Trophoblast cell (in vitro differentiated cells and primary cell): ENCODE measurements at regions not wholly inside any gene's neighbourhood (a gene's known extent, or its start where the extent isn't known, plus 50 kb on each side); places are given as distances from the start of the nearest gene placed in this dataset.

Source experiments
- DNase-seq, 2 donors: peaks; one replicate each; pipeline ENCODE4 v3.0.0-alpha.2; 2016
- H2AFZ ChIP-seq: 2 replicates; pipeline ENCODE4 v1.6.1; 2013; ENCODE audit warnings: low read length, moderate library complexity, mild to moderate bottlenecking; ENCODE audit not compliant: insufficient read depth, poor library complexity
- H2AK5ac ChIP-seq: 2 replicates; pipeline ENCODE4 v1.6.1; 2013; ENCODE audit warnings: mild to moderate bottlenecking, low read length
- H2BK120ac ChIP-seq: 2 replicates; pipeline ENCODE4 v1.6.1; 2013; ENCODE audit warnings: low read length, mild to moderate bottlenecking, moderate library complexity; ENCODE audit not compliant: insufficient read depth, poor library complexity
- H2BK12ac ChIP-seq: 2 replicates; pipeline ENCODE4 v1.6.1; 2013; ENCODE audit warnings: mild to moderate bottlenecking, low read length, moderate library complexity
- H2BK5ac ChIP-seq: 2 replicates; pipeline ENCODE4 v1.6.1; 2013; ENCODE audit warnings: low read length, low read depth, moderate library complexity, mild to moderate bottlenecking; ENCODE audit not compliant: poor library complexity
- H3K14ac ChIP-seq: 2 replicates; pipeline ENCODE4 v1.6.1; 2013; ENCODE audit warnings: mild to moderate bottlenecking, low read length
- H3K18ac ChIP-seq: 2 replicates; pipeline ENCODE4 v1.6.1; 2013; ENCODE audit warnings: mild to moderate bottlenecking, low read length
- H3K23ac ChIP-seq: 2 replicates; pipeline ENCODE4 v1.6.1; 2013; ENCODE audit warnings: low read length
- H3K27ac ChIP-seq: 2 replicates; pipeline ENCODE4 v1.5.1; 2013; ENCODE audit warnings: low read depth, mild to moderate bottlenecking, inconsistent platforms, low read length, moderate library complexity
- H3K27me3 ChIP-seq: 2 replicates; pipeline ENCODE4 v1.6.1; 2013; ENCODE audit warnings: inconsistent platforms, mild to moderate bottlenecking, low read length, moderate library complexity; ENCODE audit not compliant: insufficient read depth
- H3K36me3 ChIP-seq, 2 experiments: 1 replicate in 1 of 2; 2 replicates in 1 of 2; pipeline ENCODE4 v1.6.1; 2013; ENCODE audit warnings: low read length in 2 of 2, mild to moderate bottlenecking in 2 of 2, moderate library complexity in 1 of 2; ENCODE audit not compliant: insufficient read depth in 2 of 2, control insufficient read depth in 1 of 2
- H3K4ac ChIP-seq: 2 replicates; pipeline ENCODE4 v1.6.1; 2013; ENCODE audit warnings: low read depth, mild to moderate bottlenecking, low read length, moderate library complexity
- H3K4me1 ChIP-seq, 2 experiments: 1 replicate in 1 of 2; 2 replicates in 1 of 2; pipeline ENCODE4 v1.6.1; 2013; ENCODE audit warnings: low read length in 2 of 2, mild to moderate bottlenecking in 2 of 2, moderate library complexity in 1 of 2; ENCODE audit not compliant: insufficient read depth in 2 of 2, control insufficient read depth in 1 of 2
- H3K4me2 ChIP-seq: 2 replicates; pipeline ENCODE4 v1.6.1; 2013; ENCODE audit warnings: inconsistent platforms, mild to moderate bottlenecking, low read length, moderate library complexity
- H3K4me3 ChIP-seq: 2 replicates; pipeline ENCODE4 v1.5.1; 2013; ENCODE audit warnings: mild to moderate bottlenecking, low read depth, low read length, inconsistent platforms
- H3K79me1 ChIP-seq: one replicate; pipeline ENCODE4 v1.6.1; 2013; ENCODE audit warnings: low read length
- H3K79me2 ChIP-seq: 2 replicates; pipeline ENCODE4 v1.6.1; 2013; ENCODE audit warnings: low read length, mild to moderate bottlenecking; ENCODE audit not compliant: control insufficient read depth, insufficient read depth, poor library complexity
- H3K9ac ChIP-seq: 2 replicates; pipeline ENCODE4 v1.6.1; 2013; ENCODE audit warnings: mild to moderate bottlenecking, low read length
- H3K9me3 ChIP-seq: 2 replicates; pipeline ENCODE4 v1.6.1; 2013; ENCODE audit warnings: low read depth, mild to moderate bottlenecking, control low read depth, inconsistent platforms, low read length; ENCODE audit not compliant: insufficient read depth
- H4K12ac ChIP-seq: 2 replicates; pipeline ENCODE4 v1.6.1; 2013; ENCODE audit warnings: low read depth, mild to moderate bottlenecking, low read length, moderate library complexity
- H4K8ac ChIP-seq: 2 replicates; pipeline ENCODE4 v1.6.1; 2013; ENCODE audit warnings: low read depth, mild to moderate bottlenecking, low read length, moderate library complexity
- H4K91ac ChIP-seq: one replicate; pipeline ENCODE4 v1.6.1; 2013; ENCODE audit warnings: low read depth, mild to moderate bottlenecking, low read length, moderate library complexity
- WGBS: extraction: QIAGEN DNeasy Blood & Tissue Kit; methylation state at CpG from one replicate; pipeline ENCODE4 v1.1.7; 2013; ENCODE audit warnings: missing lambda C conversion rate; ENCODE audit not compliant: insufficient read length, insufficient coverage; ENCODE audit errors: extremely low coverage; 5-methylcytosine and 5-hydroxymethylcytosine counted together

DNA sequence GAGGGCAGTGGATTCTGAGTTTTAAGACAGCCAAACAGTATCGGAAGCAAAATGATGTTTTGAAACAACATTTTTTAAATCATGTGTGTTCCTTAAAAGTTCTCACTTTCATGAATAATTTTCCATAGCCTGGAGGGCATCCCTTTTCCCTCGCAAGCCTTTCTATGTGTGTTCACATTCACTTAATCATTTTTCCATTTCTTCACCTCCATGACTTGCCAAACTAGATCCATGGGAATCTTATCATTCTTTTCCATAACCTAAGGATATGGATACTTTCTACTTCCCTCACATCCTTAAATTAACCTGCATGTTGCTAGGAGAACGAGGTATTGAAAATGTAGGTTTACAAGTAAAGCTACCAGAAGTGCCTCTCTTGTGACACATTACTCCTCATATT lies 94.2 kb upstream of the NPVF start:
- H4K8ac ChIP-seq: no peak overlapping the region
- no peak overlapping the region for H2AFZ ChIP-seq
- no peaks in the 10 kb centered on the region for H3K27me3 ChIP-seq
- H2BK5ac ChIP-seq: no peak overlapping the region
- no peaks in the 10 kb centered on the region for H3K4me1 ChIP-seq
- no peak overlapping the region for H2BK120ac ChIP-seq
- DNase-seq: peak in 1 of 2 donors; percentile 62
- H3K79me2 ChIP-seq: no peaks in the 10 kb centered on the region
- no peak overlapping the region for H4K91ac ChIP-seq
- no peaks in the 10 kb centered on the region for H3K9me3 ChIP-seq
- no peak overlapping the region for H3K4me3 ChIP-seq
- no peak overlapping the region for H3K4me2 ChIP-seq
- H2BK12ac ChIP-seq: no peak overlapping the region
- no peak overlapping the region for H3K18ac ChIP-seq
- no CpG with 5 or more reads among the region's 3 CpGs for WGBS
- no peak overlapping the region for H4K12ac ChIP-seq
- H3K23ac ChIP-seq: no peak overlapping the region
- no peaks in the 10 kb centered on the region for H3K36me3 ChIP-seq
- H3K79me1 ChIP-seq: no peaks in the 10 kb centered on the region
- H3K4ac ChIP-seq: no peak overlapping the region
- H3K27ac ChIP-seq: no peak overlapping the region
- no peak overlapping the region for H3K14ac ChIP-seq
- no peak overlapping the region for H3K9ac ChIP-seq
- H2AK5ac ChIP-seq: no peak overlapping the region

DNA sequence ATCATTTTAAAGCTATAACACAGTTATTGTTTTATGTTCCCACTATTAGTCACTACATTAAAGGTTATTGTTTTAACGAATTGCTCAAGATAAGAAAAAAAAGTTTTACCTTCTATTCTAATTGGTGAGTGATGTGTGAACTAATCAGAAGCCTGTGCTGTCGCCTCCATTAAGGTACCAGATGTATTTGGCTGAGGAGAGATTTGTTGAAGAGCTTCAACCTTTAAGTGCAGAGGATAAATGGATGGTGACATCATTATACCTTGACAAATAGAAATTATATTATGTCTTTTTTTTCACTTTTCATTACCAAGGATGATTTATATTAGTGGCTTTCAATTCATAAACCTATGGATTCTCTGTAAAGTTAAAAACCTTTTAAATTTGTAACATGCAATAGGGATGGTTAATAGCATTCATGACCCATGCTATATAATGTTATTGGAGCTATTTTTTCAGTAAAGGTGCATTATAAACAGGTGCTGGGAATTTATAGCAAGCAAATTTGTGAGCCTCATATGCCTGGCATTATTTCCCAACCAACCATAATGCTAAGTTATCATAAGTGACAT lies 97.0 kb upstream of the NPVF start:
- Histone ChIP-seq H2BK12ac (no peak overlapping the region), H4K12ac (no peak overlapping the region), H2BK120ac (no peak overlapping the region), H2AFZ (no peak overlapping the region), H3K79me1 (no peaks in the 10 kb centered on the region), H3K9ac (no peak overlapping the region), H3K4me1 (no peaks in the 10 kb centered on the region), H3K4me3 (no peak overlapping the region), H3K79me2 (no peaks in the 10 kb centered on the region), H3K27ac (no peak overlapping the region), H3K36me3 (no peaks in the 10 kb centered on the region), H3K18ac (no peak overlapping the region), H3K9me3 (no peaks in the 10 kb centered on the region), H4K91ac (no peak overlapping the region), H3K4me2 (no peak overlapping the region), H3K27me3 (no peaks in the 10 kb centered on the region), H2BK5ac (no peak overlapping the region), H3K23ac (no peak overlapping the region), H2AK5ac (no peak overlapping the region), H4K8ac (no peak overlapping the region), H3K4ac (no peak overlapping the region), H3K14ac (no peak overlapping the region)
- no CpG with 5 or more reads among the region's 2 CpGs for WGBS
- DNase-seq: no peak

DNA sequence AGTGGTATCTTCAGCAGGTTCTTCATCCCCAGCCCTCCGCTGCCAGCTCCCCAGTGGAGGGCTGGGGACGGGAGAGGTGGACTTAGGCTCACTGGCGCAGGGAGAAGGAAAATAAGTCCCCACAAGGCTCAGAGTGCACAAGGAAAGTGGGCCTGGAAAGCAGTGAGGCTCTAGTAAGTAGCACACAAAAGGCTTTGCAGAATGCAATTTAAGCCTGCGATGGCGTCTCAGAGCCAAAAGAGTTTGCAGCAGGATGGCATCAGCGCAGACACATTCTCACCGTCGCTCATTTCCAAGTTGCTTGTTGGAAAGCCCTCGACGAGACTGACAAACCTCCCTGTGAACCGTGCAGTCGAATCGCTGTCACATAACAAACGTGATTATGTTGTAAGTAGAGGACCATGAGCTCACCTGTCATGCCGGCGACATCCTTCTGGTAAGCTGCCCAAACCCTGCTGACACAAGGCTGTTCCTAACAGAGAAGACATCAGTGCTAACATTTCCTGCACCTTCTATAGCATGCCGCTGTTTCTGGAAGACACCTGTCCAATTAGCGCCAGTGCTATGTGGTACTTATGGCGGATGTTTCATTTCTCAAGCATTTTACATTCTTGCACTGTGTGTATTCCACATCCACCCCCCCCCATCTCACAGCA lies 98.3 kb upstream of the NPVF start:
- Histone ChIP-seq H4K8ac (no peak overlapping the region), H2BK12ac (no peak overlapping the region), H2BK5ac (no peak overlapping the region), H3K4me1 (no peaks in the 10 kb centered on the region), H3K23ac (no peak overlapping the region), H3K4ac (no peak overlapping the region), H3K4me2 (no peak overlapping the region), H3K9ac (no peak overlapping the region), H3K18ac (no peak overlapping the region), H3K79me1 (no peaks in the 10 kb centered on the region), H3K14ac (no peak overlapping the region), H2BK120ac (no peak overlapping the region), H3K27ac (no peak overlapping the region), H2AFZ (no peak overlapping the region), H3K36me3 (no peaks in the 10 kb centered on the region), H2AK5ac (no peak overlapping the region), H3K27me3 (no peaks in the 10 kb centered on the region), H3K9me3 (no peaks in the 10 kb centered on the region), H4K91ac (no peak overlapping the region), H3K4me3 (no peak overlapping the region), H4K12ac (no peak overlapping the region), H3K79me2 (no peaks in the 10 kb centered on the region)
- no CpG with 5 or more reads among the region's 19 CpGs for WGBS
- DNase-seq: no peak

DNA sequence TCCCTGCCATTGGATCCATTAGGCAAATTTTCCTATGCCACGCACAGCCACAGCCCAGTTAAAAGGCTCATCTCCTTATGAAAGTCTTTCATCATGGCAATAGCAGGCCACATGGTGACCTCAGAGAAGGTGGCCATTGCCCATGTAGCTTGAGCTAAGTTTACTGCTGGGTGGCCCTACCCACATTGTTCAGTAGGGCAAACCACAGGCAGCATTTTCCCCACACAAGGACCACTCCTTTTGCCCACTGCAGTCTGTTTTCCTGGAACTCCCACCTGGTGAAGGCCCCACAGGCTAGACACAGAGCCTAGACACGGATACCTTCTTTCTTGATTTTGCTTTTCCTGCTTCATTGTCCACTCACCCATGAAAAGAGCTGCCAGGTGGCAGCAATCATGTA lies 101.5 kb upstream of the NPVF start:
- no peak overlapping the region for H2BK12ac ChIP-seq
- no peak overlapping the region for H3K23ac ChIP-seq
- H3K4ac ChIP-seq: no peak overlapping the region
- no peak overlapping the region for H2BK120ac ChIP-seq
- H3K4me3 ChIP-seq: no peak overlapping the region
- no peak overlapping the region for H2AK5ac ChIP-seq
- H3K4me2 ChIP-seq: no peak overlapping the region
- no peak for DNase-seq
- no peaks in the 10 kb centered on the region for H3K4me1 ChIP-seq
- H2BK5ac ChIP-seq: no peak overlapping the region
- H3K9me3 ChIP-seq: no peaks in the 10 kb centered on the region
- H3K27ac ChIP-seq: no peak overlapping the region
- H4K91ac ChIP-seq: no peak overlapping the region
- no peak overlapping the region for H3K9ac ChIP-seq
- H3K18ac ChIP-seq: no peak overlapping the region
- no peaks in the 10 kb centered on the region for H3K79me2 ChIP-seq
- no peak overlapping the region for H3K14ac ChIP-seq
- no peaks in the 10 kb centered on the region for H3K79me1 ChIP-seq
- H4K12ac ChIP-seq: no peak overlapping the region
- H2AFZ ChIP-seq: no peak overlapping the region
- H4K8ac ChIP-seq: no peak overlapping the region
- no peaks in the 10 kb centered on the region for H3K36me3 ChIP-seq
- no peaks in the 10 kb centered on the region for H3K27me3 ChIP-seq
- no CpG with 5 or more reads among the region's 2 CpGs for WGBS
